Heart left ventricle (tissue), 16 donors: ENCODE measurements at regions not wholly inside any gene's neighbourhood (a gene's known extent, or its start where the extent isn't known, plus 50 kb on each side); places are given as distances from the start of the nearest gene placed in this dataset.

Experiments used
- ATAC-seq, 4 donors: fragments of 200-7000 bp; cut with Tn5 transposase; one replicate each; pipeline ENCODE4 v1.9.1; 2020 to 2022; ENCODE audit warnings: moderate library complexity in 4 of 4, mild to moderate bottlenecking in 3 of 4, moderate number of reproducible peaks in 1 of 4
- DNase-seq, 5 donors: peaks; one replicate each; pipeline ENCODE4 v3.0.0-alpha.2; 2020
- H3K27ac ChIP-seq, 12 donors: fragments of 200-600 bp; sonication (generic) in 4 of 12; one replicate each; pipeline versions ENCODE4 v1.5.0 to v1.8.0; 2016 to 2022; ENCODE audit warnings: mild to moderate bottlenecking in 2 of 12
- H3K27me3 ChIP-seq, 9 donors: fragments of 200-600 bp; sonication (generic) in 2 of 9; one replicate each; pipeline versions ENCODE4 v1.5.1 to v1.8.0; 2016 to 2022; ENCODE audit warnings: mild to moderate bottlenecking in 3 of 9
- H3K36me3 ChIP-seq, 9 donors: fragments of 200-600 bp; sonication (generic) in 2 of 9; one replicate each; pipeline versions ENCODE4 v1.5.0 to v1.8.0; 2018 to 2022; ENCODE audit warnings: mild to moderate bottlenecking in 2 of 9
- H3K4me1 ChIP-seq, 12 donors: fragments of 200-600 bp; sonication (generic) in 4 of 12; one replicate each; pipeline versions ENCODE4 v1.5.0 to v1.8.0; 2016 to 2022; ENCODE audit warnings: mild to moderate bottlenecking in 3 of 12
- H3K4me3 ChIP-seq, 12 donors: fragments of 200-600 bp; sonication (generic) in 4 of 12; one replicate each; pipeline versions ENCODE4 v1.5.0 to v1.8.0; 2017 to 2022; ENCODE audit warnings: mild to moderate bottlenecking in 9 of 12, moderate library complexity in 4 of 12
- H3K9me3 ChIP-seq, 12 donors: fragments of 200-600 bp; sonication (generic) in 4 of 12; one replicate each; pipeline versions ENCODE4 v1.5.0 to v1.8.0; 2016 to 2022; ENCODE audit warnings: mild to moderate bottlenecking in 1 of 12
- CTCF ChIP-seq, 12 donors: fragments of 200-600 bp; sonication (generic) in 4 of 12; IDR thresholded peaks; one replicate each; pipeline versions ENCODE4 v1.5.0 to v1.8.0; 2018 to 2022; ENCODE audit warnings: antibody characterized with exemption in 12 of 12, mild to moderate bottlenecking in 5 of 12
- POLR2A ChIP-seq, 2 donors: fragments of 450-650 bp; IDR thresholded peaks; one replicate each; pipeline ENCODE4 v1.6.1; 2017; ENCODE audit warnings: antibody characterized with exemption in 2 of 2, mild to moderate bottlenecking in 2 of 2, moderate library complexity in 2 of 2
- WGBS, 4 donors: extraction: QIAGEN DNeasy Blood & Tissue Kit in 2 of 4; methylation state at CpG; one replicate each; pipeline versions ENCODE4 v1.1.5 to v1.1.7; 2013 to 2018; 5-methylcytosine and 5-hydroxymethylcytosine counted together
- intact Hi-C, 10 donors: fragments of 100-400 bp; cut with DNase I; formaldehyde crosslinking; loops; one replicate each; pipeline versions ENCODE4 v1.11.1 to v1.14.2; 2022
- donor health status: ischemic (EF 13 %, LVEDD 7.1; RV severe dilation, severe dysfunction).
- donor health status: healthy with polysubstance abuse.
- donor health status: DM: no; HTN: yes; CAD: no.
- donor health status: DM: no; HTN: no; CAD: no.
- donor health status: ischemic (EF 25% LVEDD 6.9; RV normal size, moderate dysfunction).
- donor health status: ischemic (EF 25% LVEDD 5.7; RV mildly dilated, moderate dysfunction).
- donor health status: healthy.
- donor health status: DM: yes; HTN: yes; CAD: no.
- donor health status: ischemic (EF 35%, LVEDD 5.7; RV mildly dilated, moderate dysfunction).
- donor health status: nonischemic (EF 11% LVEDD 7.7; RV severe dilation, severe dysfunction).
- donor health status: DM: yes; HTN: yes; CAD: no.
- donor health status: PGD.
- donor health status: ischemic (EF 29% LVEDD 5.4; RV normal size, mild dysfunction).
- donor health status: nonischemic (EF 23%, LVEDD 6.1; RV moderate dilation, normal function).

- Histone ChIP-seq H3K27ac (no peak overlapping the region), H3K27me3 (no peaks in the 10 kb centered on the region), H3K4me3 (no peak overlapping the region), H3K4me1 (peaks cover 0 to 24% (median 8%) of the 10 kb centered on the region in 12 donors), H3K9me3 (peaks cover 0 to 4% (median under 1%) of the 10 kb centered on the region in 12 donors), H3K36me3 (no peaks in the 10 kb centered on the region)
- no peak for DNase-seq
- TF ChIP-seq POLR2A (IDR thresholded peaks at IDR 0.05) (no peak), CTCF (IDR thresholded peaks at IDR 0.05) (no peak)
- intact Hi-C loops, result loop anchor here in 1 of 10 donors (10.0 kb wide), 1 partner anchor 88 kb away; no protein-coding TSS in a partner anchor
- 60 to 98% (median 94%) methylated on average over 3 of the region's 3 CpGs for WGBS, 4 donors
- no peak for ATAC-seq
These were observed 181.3 kb downstream of the UXS1 start for GRCh38 chr2:106012591-106013347.

GRCh38 chr2:106012001-106012590, 182.0 kb downstream of the UXS1 start:
- Histone ChIP-seq H3K36me3 (no peaks in the 10 kb centered on the region), H3K27me3 (no peaks in the 10 kb centered on the region), H3K4me3 (no peak overlapping the region), H3K27ac (peak overlapping the region in 5 of 12 donors; percentile 9 to 91 (median 45)), H3K9me3 (peaks cover 0 to 11% (median 5%) of the 10 kb centered on the region in 12 donors), H3K4me1 (peaks cover 0 to 24% (median 8%) of the 10 kb centered on the region in 12 donors)
- DNase-seq, result no peak
- WGBS, 4 donors, result 43 to 57% (median 54%) methylated on average over 4 of the region's 4 CpGs
- TF ChIP-seq POLR2A (IDR thresholded peaks at IDR 0.05) (no peak), CTCF (IDR thresholded peaks at IDR 0.05) (no peak)
- peak in 1 of 4 donors; percentile 43 for ATAC-seq
- intact Hi-C loops, result loop anchor here in 1 of 10 donors (10.0 kb wide), 1 partner anchor 87 kb away; no protein-coding TSS in a partner anchor

- intact Hi-C loops, result loop anchor here in 1 of 10 donors (10.0 kb wide), 1 partner anchor 87 kb away; no protein-coding TSS in a partner anchor
- 65 to 76% (median 69%) methylated on average over 2 of the region's 2 CpGs for WGBS, 4 donors
- DNase-seq (peak in 1 of 5 donors; percentile 27), ATAC-seq (peak in 2 of 4 donors; percentile 70 to 97)
- Histone ChIP-seq H3K27me3 (no peaks in the 10 kb centered on the region), H3K4me3 (no peak overlapping the region), H3K9me3 (peaks cover 0 to 16% (median 7%) of the 10 kb centered on the region in 12 donors), H3K4me1 (peaks cover 0 to 24% (median 8%) of the 10 kb centered on the region in 12 donors), H3K27ac (peak overlapping the region in 10 of 12 donors; percentile 38 to 91 (median 75)), H3K36me3 (no peaks in the 10 kb centered on the region)
- no peak for TF ChIP-seq POLR2A (IDR thresholded peaks at IDR 0.05)
- TF ChIP-seq CTCF (IDR thresholded peaks at IDR 0.05), result no peak
These were observed 182.7 kb downstream of the UXS1 start for GRCh38 chr2:106011380-106011779.

- WGBS, 4 donors, result 62 to 68% (median 65%) methylated on average over 6 of the region's 6 CpGs
- Histone ChIP-seq H3K9me3 (peaks cover 0 to 21% (median 9%) of the 10 kb centered on the region in 12 donors), H3K4me3 (no peak overlapping the region), H3K27me3 (no peaks in the 10 kb centered on the region), H3K4me1 (peaks cover 0 to 24% (median 8%) of the 10 kb centered on the region in 12 donors), H3K36me3 (no peaks in the 10 kb centered on the region), H3K27ac (peak overlapping the region in 10 of 12 donors; percentile 38 to 91 (median 75))
- DNase-seq, result no peak
- ATAC-seq, result peak in 1 of 4 donors; percentile 60
- intact Hi-C loops, result loop anchor here in 1 of 10 donors (10.0 kb wide), 1 partner anchor 86 kb away; no protein-coding TSS in a partner anchor
- TF ChIP-seq CTCF (IDR thresholded peaks at IDR 0.05), result no peak
- TF ChIP-seq POLR2A (IDR thresholded peaks at IDR 0.05), result no peak
These were observed 183.2 kb downstream of the UXS1 start for GRCh38 chr2:106010818-106011355.
